ENCODE measurements at regions not wholly inside any gene's neighbourhood (a gene's known extent, or its start where the extent isn't known, plus 50 kb on each side); places are given as distances from the start of the nearest gene placed in this dataset.

DNA sequence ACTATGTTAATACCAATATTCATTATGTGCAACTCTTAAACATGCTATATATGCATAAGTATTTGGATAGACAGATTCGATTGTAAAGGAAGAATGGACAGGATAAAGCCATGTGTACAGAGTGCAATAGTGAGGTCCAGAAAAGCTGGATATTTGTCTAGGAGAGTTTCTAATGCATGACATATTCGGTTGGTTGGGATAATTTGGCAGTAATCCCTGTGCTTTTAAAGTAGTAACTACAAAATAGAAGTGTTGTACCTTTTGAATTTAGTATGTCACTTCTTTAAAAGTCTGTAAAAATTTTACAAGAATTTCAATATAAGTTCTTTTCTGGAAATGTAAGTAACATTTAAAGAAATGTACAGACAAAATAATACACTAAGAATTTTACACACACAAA lies 774.5 kb downstream of the USP25 start:
- H3K4me3 ChIP-seq (ENCODE audit: low read depth, low read length) = no peak overlapping the region
- no peak for DNase-seq (ENCODE audit: low read depth)
- TF ChIP-seq, protein P1, sequence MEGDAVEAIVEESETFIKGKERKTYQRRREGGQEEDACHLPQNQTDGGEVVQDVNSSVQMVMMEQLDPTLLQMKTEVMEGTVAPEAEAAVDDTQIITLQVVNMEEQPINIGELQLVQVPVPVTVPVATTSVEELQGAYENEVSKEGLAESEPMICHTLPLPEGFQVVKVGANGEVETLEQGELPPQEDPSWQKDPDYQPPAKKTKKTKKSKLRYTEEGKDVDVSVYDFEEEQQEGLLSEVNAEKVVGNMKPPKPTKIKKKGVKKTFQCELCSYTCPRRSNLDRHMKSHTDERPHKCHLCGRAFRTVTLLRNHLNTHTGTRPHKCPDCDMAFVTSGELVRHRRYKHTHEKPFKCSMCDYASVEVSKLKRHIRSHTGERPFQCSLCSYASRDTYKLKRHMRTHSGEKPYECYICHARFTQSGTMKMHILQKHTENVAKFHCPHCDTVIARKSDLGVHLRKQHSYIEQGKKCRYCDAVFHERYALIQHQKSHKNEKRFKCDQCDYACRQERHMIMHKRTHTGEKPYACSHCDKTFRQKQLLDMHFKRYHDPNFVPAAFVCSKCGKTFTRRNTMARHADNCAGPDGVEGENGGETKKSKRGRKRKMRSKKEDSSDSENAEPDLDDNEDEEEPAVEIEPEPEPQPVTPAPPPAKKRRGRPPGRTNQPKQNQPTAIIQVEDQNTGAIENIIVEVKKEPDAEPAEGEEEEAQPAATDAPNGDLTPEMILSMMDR (IDR thresholded peaks at IDR 0.05; ENCODE audit: insufficient read depth, low read depth, low read length, missing control alignments) = no peak

DNA sequence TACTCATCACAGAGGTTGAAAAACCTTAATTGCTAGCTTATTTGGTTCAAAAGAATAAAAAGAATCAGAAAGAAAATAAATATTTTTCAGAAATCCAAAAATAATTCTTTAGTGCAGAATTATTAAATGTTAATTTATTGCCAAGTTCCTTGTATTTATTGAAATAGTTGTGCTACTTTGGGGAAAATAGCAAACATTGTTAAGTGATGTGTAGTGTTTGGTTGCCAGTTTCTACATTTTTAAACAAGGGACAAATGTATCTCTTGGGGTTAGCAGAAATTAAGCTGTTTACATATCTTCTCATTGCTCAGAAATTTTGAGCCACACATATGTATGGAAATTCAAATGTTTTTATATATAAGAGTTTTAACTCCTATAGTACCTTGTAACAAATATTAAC lies 775.0 kb downstream of the USP25 start:
- no peak overlapping the region for H3K4me3 ChIP-seq (ENCODE audit: low read depth, low read length)
- DNase-seq (ENCODE audit: low read depth) = no peak
- TF ChIP-seq, protein P1 (IDR thresholded peaks at IDR 0.05; ENCODE audit: insufficient read depth, low read depth, low read length, missing control alignments) = no peak

DNA sequence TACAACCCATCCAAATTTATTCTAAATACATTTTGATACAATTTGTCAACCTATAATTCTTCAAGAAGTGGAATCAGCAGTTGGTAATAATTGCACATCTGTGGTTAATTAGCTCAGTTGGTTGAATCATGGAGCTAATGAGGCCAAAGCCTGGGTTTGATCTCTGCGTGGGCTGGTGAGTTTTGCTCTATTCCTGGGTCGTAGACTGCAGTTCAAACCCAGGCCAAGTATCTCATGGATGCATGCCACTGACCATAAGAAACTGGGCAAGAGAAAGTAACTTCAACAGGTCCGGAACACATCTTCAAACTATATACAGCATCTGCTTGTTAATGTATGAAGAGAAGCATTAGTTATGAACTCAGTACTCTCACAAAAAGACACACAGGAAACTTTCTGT lies 779.7 kb downstream of the USP25 start:
- TF ChIP-seq, protein P1 (IDR thresholded peaks at IDR 0.05; ENCODE audit: insufficient read depth, low read depth, low read length, missing control alignments) = no peak
- no peak for DNase-seq (ENCODE audit: low read depth)
- no peak overlapping the region for H3K4me3 ChIP-seq (ENCODE audit: low read depth, low read length)

DNA sequence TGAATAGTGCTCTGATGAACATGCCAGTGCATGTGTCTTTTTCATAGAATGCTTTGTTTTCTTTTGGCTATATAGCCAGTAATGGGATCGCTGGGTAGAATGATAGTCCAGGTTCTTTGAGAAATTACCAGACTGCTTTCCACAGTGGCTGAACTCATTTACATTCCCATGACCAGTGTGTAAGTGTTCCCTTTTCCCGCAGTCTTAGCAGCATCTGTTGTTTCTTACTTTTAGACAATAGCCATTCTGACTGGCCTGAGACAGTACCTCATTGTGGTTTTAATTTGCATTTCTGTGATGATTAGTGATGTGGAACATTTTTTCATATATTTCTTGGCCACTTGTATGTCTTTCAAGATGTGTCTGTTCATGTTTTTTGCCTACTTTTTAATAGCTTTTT lies 784.5 kb downstream of the USP25 start:
- no peak overlapping the region for H3K4me3 ChIP-seq (ENCODE audit: low read depth, low read length)
- TF ChIP-seq, protein P1 (IDR thresholded peaks at IDR 0.05; ENCODE audit: insufficient read depth, low read depth, low read length, missing control alignments) = no peak
- no peak for DNase-seq (ENCODE audit: low read depth)

DNA sequence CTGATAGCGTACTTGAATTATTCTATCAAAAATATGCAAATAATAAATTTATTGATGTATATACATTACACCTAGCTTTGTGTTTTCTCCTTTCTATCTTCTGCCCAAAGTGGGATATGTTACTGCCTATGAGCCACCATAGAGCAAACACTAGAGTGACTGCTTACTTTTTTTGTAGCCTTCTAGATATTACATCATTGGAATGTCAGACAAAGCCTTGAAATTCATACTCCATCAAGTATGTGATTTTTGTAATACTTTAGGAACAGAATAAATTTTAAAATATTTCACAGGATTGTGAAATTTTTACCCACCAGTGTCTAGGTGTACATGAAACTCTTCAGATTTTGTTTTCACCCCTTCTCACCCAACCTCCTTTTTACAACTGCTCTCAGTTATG lies 787.6 kb downstream of the USP25 start:
- DNase-seq (ENCODE audit: low read depth) = no peak
- no peak overlapping the region for H3K4me3 ChIP-seq (ENCODE audit: low read depth, low read length)
- TF ChIP-seq, protein P1 (IDR thresholded peaks at IDR 0.05; ENCODE audit: insufficient read depth, low read depth, low read length, missing control alignments) = no peak

DNA sequence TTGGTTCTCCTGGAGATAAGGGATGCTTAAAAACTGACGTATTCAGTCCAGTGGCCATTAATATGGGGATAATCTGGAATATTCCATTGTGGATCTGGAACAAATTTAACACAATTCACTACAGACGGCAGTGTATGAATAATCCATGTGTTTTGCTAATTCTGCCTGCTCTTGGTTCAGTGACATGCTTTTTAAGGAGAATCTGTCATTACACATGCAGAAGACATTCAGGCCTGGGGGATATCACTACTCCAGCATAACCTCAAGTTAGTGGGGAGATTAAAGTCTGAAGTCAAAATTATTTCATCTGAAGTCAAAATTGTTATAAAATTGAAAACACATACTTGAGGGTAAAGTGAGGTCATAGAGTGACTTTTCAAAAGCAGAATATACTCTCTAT lies 789.3 kb downstream of the USP25 start:
- no peak overlapping the region for H3K4me3 ChIP-seq (ENCODE audit: low read depth, low read length)
- TF ChIP-seq, protein P1 (IDR thresholded peaks at IDR 0.05; ENCODE audit: insufficient read depth, low read depth, low read length, missing control alignments) = no peak
- no peak for DNase-seq (ENCODE audit: low read depth)

DNA sequence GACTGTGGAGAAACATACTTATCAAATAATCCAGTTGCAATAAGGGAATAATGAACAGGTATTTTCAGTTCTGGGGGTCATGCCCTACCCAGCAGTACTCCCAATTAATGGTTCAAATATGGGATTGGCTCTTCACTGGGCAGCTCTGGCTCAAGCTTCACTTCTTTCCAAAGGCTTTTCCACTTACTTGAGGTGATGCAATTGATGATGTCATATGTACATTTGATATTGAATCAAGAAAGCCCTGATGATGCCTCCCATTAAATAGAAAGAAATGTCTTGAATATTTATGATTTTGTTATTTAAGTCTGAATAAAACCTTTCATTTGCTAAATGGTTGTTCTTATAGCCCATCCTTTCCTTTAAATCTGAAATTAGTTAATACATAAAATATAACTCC lies 789.9 kb downstream of the USP25 start:
- TF ChIP-seq, protein P1 (IDR thresholded peaks at IDR 0.05; ENCODE audit: insufficient read depth, low read depth, low read length, missing control alignments) = no peak
- H3K4me3 ChIP-seq (ENCODE audit: low read depth, low read length) = no peak overlapping the region
- DNase-seq (ENCODE audit: low read depth) = no peak
